Left renal cortex interstitium (tissue), 4 donors: ENCODE measurements at regions not wholly inside any gene's neighbourhood (a gene's known extent, or its start where the extent isn't known, plus 50 kb on each side); places are given as distances from the start of the nearest gene placed in this dataset.

ENCODE experiments used
- DNase-seq, 4 donors: peaks; one replicate each; pipeline ENCODE4 v3.0.0-alpha.2; 2013; ENCODE audit warnings: low read depth in 4 of 4, low spot score in 2 of 4, missing footprints in 1 of 4

- no peak for DNase-seq
Observed at GRCh38 chr4:3705236-3705987, 60.8 kb upstream of the ADRA2C start.

GRCh38 chr4:3704669-3705068 lies 61.5 kb upstream of the ADRA2C start:
- no peak for DNase-seq

- no peak for DNase-seq
Observed at GRCh38 chr4:3703677-3704521, 62.3 kb upstream of the ADRA2C start.

- no peak for DNase-seq
Observed at GRCh38 chr4:3703343-3703676, 62.9 kb upstream of the ADRA2C start.

GRCh38 chr4:3702561-3703221 lies 63.5 kb upstream of the ADRA2C start:
- no peak for DNase-seq

- no peak for DNase-seq
Observed at GRCh38 chr4:3701736-3702560, 64.2 kb upstream of the ADRA2C start.

- no peak for DNase-seq
Observed at GRCh38 chr4:3701271-3701734, 64.9 kb upstream of the ADRA2C start.

GRCh38 chr4:3700736-3701135 lies 65.4 kb upstream of the ADRA2C start:
- no peak for DNase-seq

GRCh38 chr4:3700223-3700622 lies 66.0 kb upstream of the ADRA2C start:
- DNase-seq: no peak

- DNase-seq: no peak
Observed at GRCh38 chr4:3699678-3700077, 66.5 kb upstream of the ADRA2C start.

GRCh38 chr4:3699261-3699660 lies 66.9 kb upstream of the ADRA2C start:
- DNase-seq: no peak

- no peak for DNase-seq
Observed at GRCh38 chr4:3697033-3697432, 69.2 kb upstream of the ADRA2C start.

- DNase-seq: no peak
Observed at GRCh38 chr4:3690551-3691152, 75.5 kb upstream of the ADRA2C start.

GRCh38 chr4:3689576-3690550 lies 76.3 kb upstream of the ADRA2C start:
- no peak for DNase-seq

GRCh38 chr4:3689006-3689405 lies 77.2 kb upstream of the ADRA2C start:
- no peak for DNase-seq

GRCh38 chr4:3688018-3688998 lies 77.9 kb upstream of the ADRA2C start:
- DNase-seq: no peak

- DNase-seq: no peak
Observed at GRCh38 chr4:3687538-3687937, 78.6 kb upstream of the ADRA2C start.

GRCh38 chr4:3686753-3687152 lies 79.4 kb upstream of the ADRA2C start:
- DNase-seq: no peak
